ENCODE measurements at regions not wholly inside any gene's neighbourhood (a gene's known extent, or its start where the extent isn't known, plus 50 kb on each side); places are given as distances from the start of the nearest gene placed in this dataset.

DNA sequence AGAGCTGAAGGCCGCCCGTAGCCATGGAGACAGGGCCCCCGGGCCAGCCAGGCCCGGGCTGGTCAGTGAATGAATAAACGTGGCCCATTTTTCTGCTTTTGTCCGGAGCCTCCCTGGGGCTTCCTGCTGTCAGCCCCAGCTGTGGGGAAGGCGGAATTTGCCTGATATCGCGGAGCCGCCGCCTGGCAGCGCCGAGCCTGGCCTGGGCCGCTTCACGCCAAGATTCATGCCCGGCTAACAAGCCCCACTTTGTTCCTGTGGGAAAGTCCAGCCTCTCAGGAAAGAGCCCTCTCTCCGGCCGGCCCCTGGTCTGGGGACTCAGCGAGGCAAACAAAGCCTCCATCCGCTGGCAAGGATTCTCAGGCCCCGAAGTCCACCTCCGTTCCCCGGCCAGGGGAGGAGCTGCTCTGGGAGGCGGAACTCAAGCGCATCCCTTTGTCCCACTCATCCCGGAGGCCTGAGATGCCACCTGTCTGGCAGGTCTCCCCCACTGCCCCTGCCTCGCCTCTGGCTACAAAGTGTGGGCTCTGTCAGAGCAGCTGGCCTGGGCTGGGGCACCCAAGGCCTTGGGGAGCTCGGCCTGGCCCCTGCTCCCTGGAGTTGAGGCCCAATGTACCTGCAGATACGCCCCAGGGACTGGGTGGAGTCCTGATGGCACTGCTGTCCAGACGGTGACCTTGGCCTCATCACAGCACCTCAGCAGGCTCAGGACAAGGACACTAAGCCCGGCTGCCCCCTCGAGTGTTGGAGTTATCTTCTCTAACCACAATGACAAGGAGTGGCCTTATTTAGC lies 51.6 kb upstream of the SLC6A11 start:
- Histone ChIP-seq H3K79me2 (ENCODE audit: control insufficient read depth, insufficient read depth, low read length) (no peaks in the 10 kb centered on the region), H3K27ac (ENCODE audit: low read depth, low read length) (no peak overlapping the region), H2BK120ac (ENCODE audit: low read depth, low read length) (no peak overlapping the region), H2BK15ac (replicated peaks; ENCODE audit: low read depth) (no peak overlapping the region), H3K4me3 (ENCODE audit: low read length) (no peak overlapping the region), H3K4ac (ENCODE audit: low read depth, low read length) (no peak overlapping the region), H3K79me1 (ENCODE audit: low read length) (no peaks in the 10 kb centered on the region), H3K56ac (ENCODE audit: low read length) (no peak overlapping the region), H2AK5ac (ENCODE audit: low read length) (no peak overlapping the region), H3K27me3 (ENCODE audit: insufficient read depth, low read length, poor library complexity) (no peaks in the 10 kb centered on the region), H3K4me2 (ENCODE audit: low read length) (no peak overlapping the region), H3K36me3 (ENCODE audit: control insufficient read depth, insufficient read depth, low read length) (no peaks in the 10 kb centered on the region), H4K8ac (ENCODE audit: low read depth, low read length) (no peak overlapping the region), H3K23ac (ENCODE audit: low read length) (no peak overlapping the region), H4K5ac (ENCODE audit: low read length) (no peak overlapping the region), H3K18ac (ENCODE audit: low read length) (no peak overlapping the region), H3K9ac (ENCODE audit: low read length) (no peak overlapping the region), H2BK5ac (ENCODE audit: low read length) (no peak overlapping the region), H3K4me1 (ENCODE audit: control insufficient read depth, low read depth, low read length) (no peaks in the 10 kb centered on the region)
- DNase-seq = no peak
- WGBS (ENCODE audit: extremely low coverage, insufficient coverage, low lambda C conversion rate) = no CpG with 5 or more reads among the region's 32 CpGs

DNA sequence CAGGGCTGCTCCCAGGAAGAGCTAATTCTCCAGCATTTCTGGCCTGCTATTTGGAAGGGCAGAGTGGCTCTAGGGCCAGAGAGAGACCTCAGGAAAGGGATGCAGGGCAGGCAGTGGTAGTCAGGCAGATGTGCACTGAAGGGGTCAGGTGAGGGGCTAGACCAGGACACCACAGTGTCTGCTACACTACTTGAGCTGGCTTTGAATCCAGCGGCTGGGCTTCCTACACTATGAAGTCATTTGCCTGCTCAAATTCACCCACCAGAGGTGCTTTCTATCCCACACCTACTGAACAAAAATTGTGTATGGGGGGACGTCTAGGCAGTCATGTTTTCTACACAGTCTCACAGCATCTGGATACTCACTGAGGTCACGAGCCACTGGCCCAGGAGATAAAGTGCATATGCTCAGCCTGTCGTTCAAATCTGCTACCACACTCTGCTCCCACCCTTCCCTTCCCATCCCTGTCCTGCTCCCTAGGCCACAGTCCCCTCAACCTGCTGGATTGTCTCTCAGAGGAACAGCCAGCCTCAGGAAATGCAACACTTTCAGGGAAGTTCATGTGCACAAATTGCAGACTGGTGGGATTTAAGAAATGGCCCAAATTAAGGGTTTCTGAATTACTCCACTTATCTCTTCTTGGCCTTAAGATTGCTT lies 49.9 kb upstream of the SLC6A11 start:
- H3K18ac ChIP-seq (ENCODE audit: low read length) = no peak overlapping the region
- H3K79me2 ChIP-seq (ENCODE audit: control insufficient read depth, insufficient read depth, low read length) = no peaks in the 10 kb centered on the region
- no peak overlapping the region for H3K4ac ChIP-seq (ENCODE audit: low read depth, low read length)
- no peak overlapping the region for H3K23ac ChIP-seq (ENCODE audit: low read length)
- no peak overlapping the region for H4K5ac ChIP-seq (ENCODE audit: low read length)
- H2AK5ac ChIP-seq (ENCODE audit: low read length) = no peak overlapping the region
- no peak overlapping the region for H3K9ac ChIP-seq (ENCODE audit: low read length)
- H3K27ac ChIP-seq (ENCODE audit: low read depth, low read length) = no peak overlapping the region
- H2BK5ac ChIP-seq (ENCODE audit: low read length) = no peak overlapping the region
- no peaks in the 10 kb centered on the region for H3K79me1 ChIP-seq (ENCODE audit: low read length)
- no peak overlapping the region for H3K4me3 ChIP-seq (ENCODE audit: low read length)
- no peak overlapping the region for H2BK120ac ChIP-seq (ENCODE audit: low read depth, low read length)
- no peak overlapping the region for H2BK15ac ChIP-seq (replicated peaks; ENCODE audit: low read depth)
- no peaks in the 10 kb centered on the region for H3K4me1 ChIP-seq (ENCODE audit: control insufficient read depth, low read depth, low read length)
- no peaks in the 10 kb centered on the region for H3K36me3 ChIP-seq (ENCODE audit: control insufficient read depth, insufficient read depth, low read length)
- H4K8ac ChIP-seq (ENCODE audit: low read depth, low read length) = no peak overlapping the region
- DNase-seq = no peak
- H3K27me3 ChIP-seq (ENCODE audit: insufficient read depth, low read length, poor library complexity) = no peaks in the 10 kb centered on the region
- no peak overlapping the region for H3K56ac ChIP-seq (ENCODE audit: low read length)
- no CpG with 5 or more reads among the region's 4 CpGs for WGBS (ENCODE audit: extremely low coverage, insufficient coverage, low lambda C conversion rate)
- no peak overlapping the region for H3K4me2 ChIP-seq (ENCODE audit: low read length)
